ENCODE measurements at regions not wholly inside any gene's neighbourhood (a gene's known extent, or its start where the extent isn't known, plus 50 kb on each side); places are given as distances from the start of the nearest gene placed in this dataset.

- TF ChIP-seq AHDC1 (CRISPR knock-in tag; IDR thresholded peaks at IDR 0.05; ENCODE audit: borderline replicate concordance) (no peak), ELF4 (CRISPR knock-in tag; IDR thresholded peaks at IDR 0.05; ENCODE audit: borderline replicate concordance) (no peak), MXD1 (CRISPR knock-in tag; IDR thresholded peaks at IDR 0.05) (no peak), IKZF4 (CRISPR knock-in tag; IDR thresholded peaks at IDR 0.05; ENCODE audit: borderline replicate concordance, low read depth, not compliant biosample characterization) (no peak), ZNF142 (CRISPR knock-in tag; IDR thresholded peaks at IDR 0.05) (no peak), XRCC5 (optimal IDR thresholded peaks at IDR 0.05; ENCODE audit: low read length) (peak; percentile 19)
These were observed 306.0 kb upstream of the CCL2 start (continued) for GRCh38 chr17:33949100-33949499.

Measured in HepG2 (cell line).